OCI-LY1 (cell line): ENCODE measurements at regions not wholly inside any gene's neighbourhood (a gene's known extent, or its start where the extent isn't known, plus 50 kb on each side); places are given as distances from the start of the nearest gene placed in this dataset.

Experiments
- H2AFZ ChIP-seq: fragments of 200-600 bp; sonication (generic), shearing (Covaris generic); 2 replicates; pipeline ENCODE4 v1.6.0; 2014; ENCODE audit warnings: antibody characterized with exemption, mild to moderate bottlenecking, low read length
- H3F3A ChIP-seq: fragments of 200-600 bp; sonication (generic), shearing (Covaris generic); 2 replicates; pipeline ENCODE4 v1.6.0; 2014; ENCODE audit warnings: mild to moderate bottlenecking, antibody characterized with exemption, low read length, moderate library complexity; ENCODE audit not compliant: insufficient read depth
- H3K27ac ChIP-seq: fragments of 200-600 bp; sonication (generic); 2 replicates; pipeline ENCODE4 v1.5.1; 2014; ENCODE audit warnings: low read length, mixed run types, mild to moderate bottlenecking, low read depth; ENCODE audit not compliant: poor library complexity, severe bottlenecking
- H3K27me3 ChIP-seq: fragments of 200-600 bp; sonication (generic); 2 replicates; pipeline ENCODE4 v1.6.0; 2014; ENCODE audit warnings: antibody characterized with exemption, mild to moderate bottlenecking, low read length, moderate library complexity; ENCODE audit not compliant: insufficient read depth
- H3K36me3 ChIP-seq: fragments of 200-600 bp; sonication (generic); 2 replicates; pipeline ENCODE4 v1.6.1; 2014; ENCODE audit warnings: mild to moderate bottlenecking, antibody characterized with exemption, low read length, moderate library complexity, mixed read lengths; ENCODE audit not compliant: insufficient read depth
- H3K4me1 ChIP-seq: fragments of 200-600 bp; sonication (generic); 2 replicates; pipeline ENCODE4 v1.5.1; 2014; ENCODE audit warnings: mild to moderate bottlenecking, low read length, moderate library complexity; ENCODE audit not compliant: insufficient read depth, severe bottlenecking
- H3K4me2 ChIP-seq: fragments of 200-600 bp; sonication (generic), shearing (Covaris generic); 2 replicates; pipeline ENCODE4 v1.6.1; 2014; ENCODE audit warnings: low read length
- H3K4me3 ChIP-seq: fragments of 200-600 bp; sonication (generic); 2 replicates; pipeline ENCODE4 v1.5.1; 2014; ENCODE audit warnings: low read length, low read depth, mild to moderate bottlenecking, mixed read lengths; ENCODE audit not compliant: poor library complexity, severe bottlenecking
- H3K79me2 ChIP-seq: fragments of 200-600 bp; shearing (Covaris generic); 2 replicates; pipeline ENCODE4 v1.6.1; 2016; ENCODE audit warnings: mixed run types, low read length, mixed read lengths; ENCODE audit not compliant: insufficient read depth
- H3K9ac ChIP-seq: fragments of 200-600 bp; sonication (generic), shearing (Covaris generic); 2 replicates; pipeline ENCODE4 v1.6.1; 2014; ENCODE audit warnings: mild to moderate bottlenecking, low read length, mixed read lengths
- H3K9me2 ChIP-seq: fragments of 200-600 bp; sonication (generic), shearing (Covaris generic); 2 replicates; pipeline ENCODE4 v1.6.1; 2014; ENCODE audit warnings: low read depth, mild to moderate bottlenecking, low read length, mixed read lengths
- H3K9me3 ChIP-seq: fragments of 200-600 bp; shearing (Covaris generic); 2 replicates; pipeline ENCODE4 v1.6.1; 2014; ENCODE audit warnings: low read length, mixed read lengths
- H4K20me1 ChIP-seq: fragments of 200-600 bp; sonication (generic), shearing (Covaris generic); 2 replicates; pipeline ENCODE4 v1.6.0; 2016; ENCODE audit warnings: mild to moderate bottlenecking, low read length; ENCODE audit not compliant: insufficient read depth
- CTCF ChIP-seq: fragments of 200-600 bp; sonication (generic), shearing (Covaris generic); IDR thresholded peaks from 2 replicates; pipeline ENCODE4 v1.5.1; 2017; ENCODE audit warnings: mild to moderate bottlenecking, antibody characterized with exemption, low read length, moderate library complexity, mixed read lengths
- EZH2 ChIP-seq: fragments of 200-600 bp; sonication (generic), shearing (Covaris generic); IDR thresholded peaks from 2 replicates; pipeline ENCODE4 v1.8.0; 2017; ENCODE audit warnings: borderline replicate concordance, mixed run types, mild to moderate bottlenecking, antibody characterized with exemption, low read length, moderate library complexity, mixed read lengths

GRCh38 chr12:60967128-60967527 is 1293.1 kb upstream of the USP15 start:
- Histone ChIP-seq H3K4me3 (no peak overlapping the region), H2AFZ (no peak overlapping the region), H3K27ac (no peak overlapping the region), H3K9ac (no peak overlapping the region), H3K4me2 (no peak overlapping the region), H3K4me1 (no peaks in the 10 kb centered on the region), H3F3A (no peaks in the 10 kb centered on the region), H3K9me2 (no peaks in the 10 kb centered on the region), H3K79me2 (no peaks in the 10 kb centered on the region), H3K9me3 (no peaks in the 10 kb centered on the region), H3K36me3 (no peaks in the 10 kb centered on the region), H3K27me3 (no peaks in the 10 kb centered on the region), H4K20me1 (no peaks in the 10 kb centered on the region)
- TF ChIP-seq EZH2 (no peak), CTCF (no peak)

DNA sequence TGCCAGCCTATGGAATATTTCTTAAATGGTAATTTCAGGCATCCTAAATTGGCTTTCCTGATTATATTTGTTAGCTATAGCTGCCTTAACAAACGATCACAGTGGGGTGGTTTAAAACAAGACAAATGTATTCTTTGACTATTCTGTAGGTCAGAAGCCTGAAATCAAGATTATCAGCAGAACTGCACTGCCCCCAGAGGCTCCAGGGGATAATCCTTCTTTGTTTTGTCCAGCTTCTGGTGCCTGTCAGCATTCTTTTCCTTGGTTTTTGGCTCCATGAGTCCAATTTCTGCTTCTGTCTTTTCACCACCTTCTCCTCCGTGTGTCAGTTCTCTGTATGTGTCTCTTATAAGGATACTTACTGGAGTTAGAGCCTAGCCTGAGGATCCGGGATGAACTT is 1282.2 kb upstream of the USP15 start:
- no peaks in the 10 kb centered on the region for H3K27me3 ChIP-seq
- no peak overlapping the region for H3K27ac ChIP-seq
- H3K9me2 ChIP-seq = no peaks in the 10 kb centered on the region
- no peaks in the 10 kb centered on the region for H4K20me1 ChIP-seq
- no peak overlapping the region for H2AFZ ChIP-seq
- no peak overlapping the region for H3K4me3 ChIP-seq
- no peaks in the 10 kb centered on the region for H3K79me2 ChIP-seq
- TF ChIP-seq EZH2 = no peak
- peak; percentile 15; the same call in 1 of the 2 replicates for TF ChIP-seq CTCF
- H3K4me2 ChIP-seq = no peak overlapping the region
- no peaks in the 10 kb centered on the region for H3K36me3 ChIP-seq
- no peaks in the 10 kb centered on the region for H3K4me1 ChIP-seq
- no peaks in the 10 kb centered on the region for H3K9me3 ChIP-seq
- H3K9ac ChIP-seq = no peak overlapping the region
- no peaks in the 10 kb centered on the region for H3F3A ChIP-seq

DNA sequence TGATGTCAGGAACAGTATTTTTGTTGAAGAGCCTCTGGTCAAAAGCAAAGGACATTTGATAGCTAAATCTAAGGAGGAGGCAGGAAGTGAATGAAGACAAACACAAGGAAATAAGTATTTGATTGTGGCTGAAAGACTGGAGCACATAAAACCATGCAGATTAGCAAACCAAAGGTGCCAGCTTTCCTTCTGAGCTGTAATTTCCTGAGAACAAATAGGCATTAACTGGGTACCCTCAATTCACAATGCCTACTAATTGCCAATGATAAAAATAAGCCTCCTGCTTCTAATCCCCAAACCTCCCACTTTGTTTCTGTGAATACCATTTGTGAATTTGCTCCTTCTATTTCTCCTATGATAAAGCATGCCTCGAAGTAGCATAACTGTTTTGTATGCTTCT is 1279.6 kb upstream of the USP15 start:
- TF ChIP-seq EZH2 (no peak), CTCF (no peak)
- no peaks in the 10 kb centered on the region for H3K36me3 ChIP-seq
- no peaks in the 10 kb centered on the region for H3K9me2 ChIP-seq
- no peaks in the 10 kb centered on the region for H3K9me3 ChIP-seq
- H3K79me2 ChIP-seq = no peaks in the 10 kb centered on the region
- no peaks in the 10 kb centered on the region for H3K27me3 ChIP-seq
- no peaks in the 10 kb centered on the region for H4K20me1 ChIP-seq
- no peak overlapping the region for H3K9ac ChIP-seq
- no peak overlapping the region for H3K4me3 ChIP-seq
- H3K4me1 ChIP-seq = no peaks in the 10 kb centered on the region
- H3F3A ChIP-seq = no peaks in the 10 kb centered on the region
- no peak overlapping the region for H3K4me2 ChIP-seq
- no peak overlapping the region for H3K27ac ChIP-seq
- no peak overlapping the region for H2AFZ ChIP-seq
